ENCODE measurements at regions not wholly inside any gene's neighbourhood (a gene's known extent, or its start where the extent isn't known, plus 50 kb on each side); places are given as distances from the start of the nearest gene placed in this dataset.

- TF ChIP-seq, protein P1, sequence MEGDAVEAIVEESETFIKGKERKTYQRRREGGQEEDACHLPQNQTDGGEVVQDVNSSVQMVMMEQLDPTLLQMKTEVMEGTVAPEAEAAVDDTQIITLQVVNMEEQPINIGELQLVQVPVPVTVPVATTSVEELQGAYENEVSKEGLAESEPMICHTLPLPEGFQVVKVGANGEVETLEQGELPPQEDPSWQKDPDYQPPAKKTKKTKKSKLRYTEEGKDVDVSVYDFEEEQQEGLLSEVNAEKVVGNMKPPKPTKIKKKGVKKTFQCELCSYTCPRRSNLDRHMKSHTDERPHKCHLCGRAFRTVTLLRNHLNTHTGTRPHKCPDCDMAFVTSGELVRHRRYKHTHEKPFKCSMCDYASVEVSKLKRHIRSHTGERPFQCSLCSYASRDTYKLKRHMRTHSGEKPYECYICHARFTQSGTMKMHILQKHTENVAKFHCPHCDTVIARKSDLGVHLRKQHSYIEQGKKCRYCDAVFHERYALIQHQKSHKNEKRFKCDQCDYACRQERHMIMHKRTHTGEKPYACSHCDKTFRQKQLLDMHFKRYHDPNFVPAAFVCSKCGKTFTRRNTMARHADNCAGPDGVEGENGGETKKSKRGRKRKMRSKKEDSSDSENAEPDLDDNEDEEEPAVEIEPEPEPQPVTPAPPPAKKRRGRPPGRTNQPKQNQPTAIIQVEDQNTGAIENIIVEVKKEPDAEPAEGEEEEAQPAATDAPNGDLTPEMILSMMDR (IDR thresholded peaks at IDR 0.05) = no peak
- no peak for TF ChIP-seq POLR2A (IDR thresholded peaks at IDR 0.05)
These were observed 218.8 kb downstream of the SNCA start for GRCh38 chr4:89618151-89618550.
